ENCODE measurements at regions not wholly inside any gene's neighbourhood (a gene's known extent, or its start where the extent isn't known, plus 50 kb on each side); places are given as distances from the start of the nearest gene placed in this dataset.

GRCh38 chr18:26745288-26746181, 120.0 kb downstream of the AQP4 start:
- H3K36me3 Mint-ChIP-seq (ENCODE audit: low read depth, unreplicated experiment) = no peaks in the 10 kb centered on the region
- H3K4me3 Mint-ChIP-seq (ENCODE audit: unreplicated experiment) = no peak overlapping the region
- no peaks in the 10 kb centered on the region for H3K9me3 Mint-ChIP-seq (ENCODE audit: unreplicated experiment)
- H3K27me3 Mint-ChIP-seq (ENCODE audit: unreplicated experiment) = no peaks in the 10 kb centered on the region
- no peak for TF ChIP-seq CTCF (IDR thresholded peaks at IDR 0.05; ENCODE audit: unreplicated experiment)
- no peak for DNase-seq (ENCODE audit: low spot score)
- peaks cover 31% of the 10 kb centered on the region for H3K4me1 Mint-ChIP-seq (ENCODE audit: unreplicated experiment)
- no peak overlapping the region for H3K27ac Mint-ChIP-seq (ENCODE audit: unreplicated experiment)

DNA sequence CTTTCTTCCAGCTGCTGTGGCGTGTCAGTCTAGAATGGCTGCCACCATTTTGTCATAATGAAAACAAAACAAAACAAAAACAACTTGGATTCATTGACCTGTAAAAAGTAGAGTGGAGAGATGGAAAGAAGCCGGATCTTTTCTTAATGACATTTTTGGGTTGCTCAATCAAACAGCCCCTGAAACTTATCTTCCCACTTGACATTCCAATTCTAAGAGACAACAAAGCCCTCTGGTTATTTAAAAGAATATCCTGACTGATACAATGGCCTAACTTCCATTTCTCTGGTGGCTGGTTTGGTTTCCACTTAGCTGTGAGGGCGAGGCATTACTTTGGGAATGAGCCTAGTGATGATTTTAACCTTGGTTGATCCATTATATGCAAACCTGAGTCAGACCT, 123.7 kb downstream of the AQP4 start:
- peaks cover 30% of the 10 kb centered on the region for H3K4me1 Mint-ChIP-seq (ENCODE audit: unreplicated experiment)
- H3K27ac Mint-ChIP-seq (ENCODE audit: unreplicated experiment) = no peak overlapping the region
- DNase-seq (ENCODE audit: low spot score) = no peak
- H3K4me3 Mint-ChIP-seq (ENCODE audit: unreplicated experiment) = no peak overlapping the region
- TF ChIP-seq CTCF (IDR thresholded peaks at IDR 0.05; ENCODE audit: unreplicated experiment) = no peak
- H3K9me3 Mint-ChIP-seq (ENCODE audit: unreplicated experiment) = no peaks in the 10 kb centered on the region
- H3K36me3 Mint-ChIP-seq (ENCODE audit: low read depth, unreplicated experiment) = no peaks in the 10 kb centered on the region
- peaks cover 3% of the 10 kb centered on the region for H3K27me3 Mint-ChIP-seq (ENCODE audit: unreplicated experiment)

GRCh38 chr18:26741048-26741447, 124.5 kb downstream of the AQP4 start:
- Mint-ChIP-seq H3K4me3 (ENCODE audit: unreplicated experiment) (no peak overlapping the region), H3K9me3 (ENCODE audit: unreplicated experiment) (no peaks in the 10 kb centered on the region), H3K36me3 (ENCODE audit: low read depth, unreplicated experiment) (no peaks in the 10 kb centered on the region), H3K4me1 (ENCODE audit: unreplicated experiment) (peaks cover 27% of the 10 kb centered on the region), H3K27ac (ENCODE audit: unreplicated experiment) (no peak overlapping the region), H3K27me3 (ENCODE audit: unreplicated experiment) (peaks cover 3% of the 10 kb centered on the region)
- TF ChIP-seq CTCF (IDR thresholded peaks at IDR 0.05; ENCODE audit: unreplicated experiment) = no peak
- DNase-seq (ENCODE audit: low spot score) = no peak

- Mint-ChIP-seq H3K9me3 (ENCODE audit: unreplicated experiment) (no peaks in the 10 kb centered on the region), H3K4me3 (ENCODE audit: unreplicated experiment) (no peak overlapping the region), H3K36me3 (ENCODE audit: low read depth, unreplicated experiment) (no peaks in the 10 kb centered on the region), H3K27ac (ENCODE audit: unreplicated experiment) (no peak overlapping the region), H3K27me3 (ENCODE audit: unreplicated experiment) (peaks cover 3% of the 10 kb centered on the region), H3K4me1 (ENCODE audit: unreplicated experiment) (peaks cover 24% of the 10 kb centered on the region)
- TF ChIP-seq CTCF (IDR thresholded peaks at IDR 0.05; ENCODE audit: unreplicated experiment) = no peak
- no peak for DNase-seq (ENCODE audit: low spot score)
These were observed 125.1 kb downstream of the AQP4 start for GRCh38 chr18:26740396-26740795.

DNA sequence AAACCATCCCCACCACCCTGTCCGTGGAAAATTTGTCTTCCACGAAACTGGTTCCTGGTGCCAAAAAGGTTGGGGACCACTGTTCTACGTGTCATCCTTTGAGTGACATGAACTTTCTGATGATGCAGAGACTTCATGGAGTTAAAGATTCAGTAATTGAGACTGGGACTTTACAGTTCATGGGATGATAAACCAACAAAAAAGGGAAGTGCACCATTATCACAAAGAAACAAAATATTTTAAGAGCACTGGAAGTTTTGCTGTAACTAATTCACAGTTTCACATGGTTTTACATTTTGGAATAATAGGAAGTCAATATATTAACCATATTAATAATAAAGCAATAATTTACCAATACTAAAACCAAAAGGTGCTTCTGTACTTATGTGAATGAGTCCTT, 126.8 kb downstream of the AQP4 start:
- Mint-ChIP-seq H3K4me1 (ENCODE audit: unreplicated experiment) (peaks cover 12% of the 10 kb centered on the region), H3K27me3 (ENCODE audit: unreplicated experiment) (peaks cover 4% of the 10 kb centered on the region), H3K4me3 (ENCODE audit: unreplicated experiment) (no peak overlapping the region), H3K36me3 (ENCODE audit: low read depth, unreplicated experiment) (no peaks in the 10 kb centered on the region), H3K9me3 (ENCODE audit: unreplicated experiment) (no peaks in the 10 kb centered on the region), H3K27ac (ENCODE audit: unreplicated experiment) (no peak overlapping the region)
- no peak for TF ChIP-seq CTCF (IDR thresholded peaks at IDR 0.05; ENCODE audit: unreplicated experiment)
- no peak for DNase-seq (ENCODE audit: low spot score)

All from endothelial cell (in vitro differentiated cells).